ENCODE measurements at regions not wholly inside any gene's neighbourhood (a gene's known extent, or its start where the extent isn't known, plus 50 kb on each side); places are given as distances from the start of the nearest gene placed in this dataset.

GRCh38 chr6:121855521-121855920 is 420.1 kb downstream of the GJA1 start:
- H3K4me3 ChIP-seq (ENCODE audit: low read length): no peak overlapping the region
- no peak for DNase-seq (ENCODE audit: low read depth)
- no peak for TF ChIP-seq CTCF (conservative IDR thresholded peaks at IDR 0.05; ENCODE audit: low read length)

- no peak for TF ChIP-seq CTCF (conservative IDR thresholded peaks at IDR 0.05; ENCODE audit: low read length)
- peak; percentile 85 for DNase-seq (ENCODE audit: low read depth)
- no peak overlapping the region for H3K4me3 ChIP-seq (ENCODE audit: low read length)
Measured at GRCh38 chr6:121856296-121856695, 420.9 kb downstream of the GJA1 start.

GRCh38 chr6:121857551-121857950 is 422.1 kb downstream of the GJA1 start:
- TF ChIP-seq CTCF (conservative IDR thresholded peaks at IDR 0.05; ENCODE audit: low read length): no peak
- no peak overlapping the region for H3K4me3 ChIP-seq (ENCODE audit: low read length)
- no peak for DNase-seq (ENCODE audit: low read depth)

GRCh38 chr6:121858310-121858709 is 422.9 kb downstream of the GJA1 start:
- H3K4me3 ChIP-seq (ENCODE audit: low read length): no peak overlapping the region
- DNase-seq (ENCODE audit: low read depth): no peak
- no peak for TF ChIP-seq CTCF (conservative IDR thresholded peaks at IDR 0.05; ENCODE audit: low read length)

GRCh38 chr6:121858986-121859385 is 423.5 kb downstream of the GJA1 start:
- TF ChIP-seq CTCF (conservative IDR thresholded peaks at IDR 0.05; ENCODE audit: low read length): no peak
- no peak overlapping the region for H3K4me3 ChIP-seq (ENCODE audit: low read length)
- peak; percentile 56 for DNase-seq (ENCODE audit: low read depth)

- TF ChIP-seq CTCF (conservative IDR thresholded peaks at IDR 0.05; ENCODE audit: low read length): no peak
- H3K4me3 ChIP-seq (ENCODE audit: low read length): no peak overlapping the region
- DNase-seq (ENCODE audit: low read depth): no peak
Measured at GRCh38 chr6:121865811-121866210, 430.4 kb downstream of the GJA1 start.

- no peak for TF ChIP-seq CTCF (conservative IDR thresholded peaks at IDR 0.05; ENCODE audit: low read length)
- H3K4me3 ChIP-seq (ENCODE audit: low read length): no peak overlapping the region
- DNase-seq (ENCODE audit: low read depth): peak; percentile 43
Measured at GRCh38 chr6:121867095-121867494, 431.6 kb downstream of the GJA1 start.
